ENCODE measurements at regions not wholly inside any gene's neighbourhood (a gene's known extent, or its start where the extent isn't known, plus 50 kb on each side); places are given as distances from the start of the nearest gene placed in this dataset.
"Not testable (repeated sequence)": the region's sequence is repeated elsewhere in the genome, so short reads cannot be mapped to it uniquely, and the experiment has no call there.

- Mint-ChIP-seq H3K27ac (ENCODE audit: low read depth) (no peak overlapping the region), H3K9me3 (no peaks in the 10 kb centered on the region)
Measured at GRCh38 chrX:66889418-66889817, 250.5 kb upstream of the EDA2R start.

GRCh38 chrX:66882101-66882500, 243.2 kb upstream of the EDA2R start:
- no peaks in the 10 kb centered on the region for H3K9me3 Mint-ChIP-seq
- H3K27me3 Mint-ChIP-seq, result no peaks in the 10 kb centered on the region
- no peak overlapping the region for H3K27ac Mint-ChIP-seq (ENCODE audit: low read depth)

More at GRCh38 chrX:66889418-66889817, 250.5 kb upstream of the EDA2R start:
- Mint-ChIP-seq H3K36me3 (ENCODE audit: insufficient read depth) (no peaks in the 10 kb centered on the region), H3K4me1 (no peaks in the 10 kb centered on the region), H3K4me3 (no peak overlapping the region), H3K27me3 (no peaks in the 10 kb centered on the region)
- DNase-seq (ENCODE audit: low spot score in 2 of 2) (no peak), ATAC-seq (replicated peaks; ENCODE audit: extremely low read depth, poor library complexity, severe bottlenecking) (no peak)

DNA sequence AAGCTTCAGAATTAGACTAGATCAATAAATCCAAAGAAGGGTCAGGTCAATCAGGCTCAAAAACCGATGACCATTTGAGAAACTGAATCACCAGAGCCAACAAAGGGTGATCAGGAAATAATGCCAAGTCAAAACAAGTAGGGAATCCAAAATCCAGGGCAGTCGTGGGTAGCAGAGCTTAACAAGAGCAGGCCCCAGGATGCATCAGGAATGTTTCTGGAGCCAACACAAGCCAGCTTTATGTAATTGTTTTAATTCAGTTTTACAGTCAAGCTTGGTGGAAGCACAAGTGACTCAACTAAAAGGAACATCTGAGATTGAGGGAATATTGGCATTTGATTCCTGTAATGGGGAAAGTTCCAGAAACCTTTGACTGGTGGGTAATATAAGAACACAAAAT, 237.9 kb upstream of the EDA2R start:
- ATAC-seq (replicated peaks; ENCODE audit: extremely low read depth, poor library complexity, severe bottlenecking) (no peak), DNase-seq (ENCODE audit: low spot score in 2 of 2) (no peak)
- H3K36me3 Mint-ChIP-seq (ENCODE audit: insufficient read depth), result no peaks in the 10 kb centered on the region
- no peaks in the 10 kb centered on the region for H3K4me1 Mint-ChIP-seq
- no peak overlapping the region for H3K4me3 Mint-ChIP-seq
- H3K27me3 Mint-ChIP-seq, result no peaks in the 10 kb centered on the region
- no peak overlapping the region for H3K27ac Mint-ChIP-seq (ENCODE audit: low read depth)
- no peaks in the 10 kb centered on the region for H3K9me3 Mint-ChIP-seq

More at GRCh38 chrX:66882101-66882500, 243.2 kb upstream of the EDA2R start:
- Mint-ChIP-seq H3K4me1 (no peaks in the 10 kb centered on the region), H3K36me3 (ENCODE audit: insufficient read depth) (no peaks in the 10 kb centered on the region), H3K4me3 (no peak overlapping the region)
- DNase-seq (ENCODE audit: low spot score in 2 of 2), result no peak
- ATAC-seq (replicated peaks; ENCODE audit: extremely low read depth, poor library complexity, severe bottlenecking), result no peak

DNA sequence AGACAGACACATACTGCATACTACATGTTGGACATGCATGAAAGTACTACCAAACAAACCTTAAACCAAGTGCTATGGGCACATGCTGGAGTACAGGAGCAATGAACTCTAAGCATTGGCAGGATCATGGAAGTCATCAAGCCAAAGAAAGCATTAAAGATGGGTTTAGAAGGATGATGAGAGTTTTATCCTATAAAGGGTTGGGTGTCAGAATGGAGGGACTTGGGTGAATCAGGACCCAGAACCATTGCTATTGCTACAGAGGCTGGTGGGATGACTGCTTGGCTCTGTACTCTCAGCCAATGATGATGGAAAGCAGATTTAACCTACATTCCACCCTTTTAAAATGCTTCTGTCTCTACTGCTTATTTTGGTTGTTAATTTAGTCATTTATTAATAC, 233.9 kb upstream of the EDA2R start:
- Mint-ChIP-seq H3K4me1 (no peaks in the 10 kb centered on the region), H3K27ac (ENCODE audit: low read depth) (no peak overlapping the region), H3K4me3 (no peak overlapping the region), H3K9me3 (no peaks in the 10 kb centered on the region), H3K27me3 (no peaks in the 10 kb centered on the region), H3K36me3 (ENCODE audit: insufficient read depth) (no peaks in the 10 kb centered on the region)
- ATAC-seq (replicated peaks; ENCODE audit: extremely low read depth, poor library complexity, severe bottlenecking), result no peak
- DNase-seq (ENCODE audit: low spot score in 2 of 2), result no peak

DNA sequence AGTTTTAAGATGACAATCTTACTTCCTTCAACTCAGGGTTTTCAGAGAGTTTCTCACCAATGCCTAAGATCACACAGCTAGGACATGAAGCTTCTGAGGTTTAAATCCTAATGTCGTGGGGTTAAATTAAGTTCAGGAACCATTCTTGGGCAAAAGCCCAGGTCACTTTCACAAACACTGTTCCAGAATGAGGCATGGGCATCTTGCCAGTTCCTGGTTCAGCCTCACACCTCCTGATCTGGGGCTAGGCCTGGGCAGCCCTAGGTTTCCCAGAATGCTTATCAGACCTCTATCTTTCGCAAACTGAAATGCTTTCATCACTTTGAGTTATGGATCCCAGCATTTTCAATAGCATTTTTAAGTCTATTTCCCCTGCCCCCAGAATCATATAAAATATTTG, 224.8 kb upstream of the EDA2R start:
- H3K27ac Mint-ChIP-seq (ENCODE audit: low read depth), result no peak overlapping the region
- H3K4me1 Mint-ChIP-seq, result no peaks in the 10 kb centered on the region
- no peak for DNase-seq (ENCODE audit: low spot score in 2 of 2)
- H3K9me3 Mint-ChIP-seq, result no peaks in the 10 kb centered on the region
- peaks cover 3% of the 10 kb centered on the region for H3K36me3 Mint-ChIP-seq (ENCODE audit: insufficient read depth)
- no peak for ATAC-seq (replicated peaks; ENCODE audit: extremely low read depth, poor library complexity, severe bottlenecking)
- H3K4me3 Mint-ChIP-seq, result no peak overlapping the region
- no peaks in the 10 kb centered on the region for H3K27me3 Mint-ChIP-seq

- H3K27me3 Mint-ChIP-seq, result no peaks in the 10 kb centered on the region
- peaks cover 13% of the 10 kb centered on the region for H3K9me3 Mint-ChIP-seq
- H3K27ac Mint-ChIP-seq (ENCODE audit: low read depth), result no peak overlapping the region
- no peak for DNase-seq (ENCODE audit: low spot score in 2 of 2)
- H3K4me3 Mint-ChIP-seq, result no peak overlapping the region
- H3K36me3 Mint-ChIP-seq (ENCODE audit: insufficient read depth), result no peaks in the 10 kb centered on the region
- no peak for ATAC-seq (replicated peaks; ENCODE audit: extremely low read depth, poor library complexity, severe bottlenecking)
- H3K4me1 Mint-ChIP-seq, result no peaks in the 10 kb centered on the region
Measured at GRCh38 chrX:66833426-66833825, 194.5 kb upstream of the EDA2R start.

GRCh38 chrX:66815227-66815626, 176.3 kb upstream of the EDA2R start:
- Mint-ChIP-seq H3K36me3 (ENCODE audit: insufficient read depth) (no peaks in the 10 kb centered on the region), H3K27me3 (no peaks in the 10 kb centered on the region), H3K9me3 (peaks cover 5% of the 10 kb centered on the region), H3K27ac (ENCODE audit: low read depth) (no peak overlapping the region), H3K4me3 (no peak overlapping the region), H3K4me1 (no peaks in the 10 kb centered on the region)
- DNase-seq (ENCODE audit: low spot score in 2 of 2), result no peak
- no peak for ATAC-seq (replicated peaks; ENCODE audit: extremely low read depth, poor library complexity, severe bottlenecking)

- H3K4me3 Mint-ChIP-seq; DNase-seq (ENCODE audit: low spot score in 2 of 2); H3K27ac Mint-ChIP-seq (ENCODE audit: low read depth); H3K36me3 Mint-ChIP-seq (ENCODE audit: insufficient read depth); ATAC-seq (replicated peaks; ENCODE audit: extremely low read depth, poor library complexity, severe bottlenecking); H3K27me3 Mint-ChIP-seq; H3K4me1 Mint-ChIP-seq: not testable (repeated sequence)
- peaks cover 16% of the 10 kb centered on the region for H3K9me3 Mint-ChIP-seq
Measured at GRCh38 chrX:66794514-66794913, 155.6 kb upstream of the EDA2R start.

GRCh38 chrX:66766318-66766717, 127.4 kb upstream of the EDA2R start:
- ATAC-seq (replicated peaks; ENCODE audit: extremely low read depth, poor library complexity, severe bottlenecking) (no peak), DNase-seq (ENCODE audit: low spot score in 2 of 2) (no peak)
- Mint-ChIP-seq H3K9me3 (peaks cover 6% of the 10 kb centered on the region), H3K4me1 (no peaks in the 10 kb centered on the region), H3K4me3 (no peak overlapping the region), H3K36me3 (ENCODE audit: insufficient read depth) (peaks cover 1% of the 10 kb centered on the region), H3K27ac (ENCODE audit: low read depth) (no peak overlapping the region), H3K27me3 (no peaks in the 10 kb centered on the region)

DNA sequence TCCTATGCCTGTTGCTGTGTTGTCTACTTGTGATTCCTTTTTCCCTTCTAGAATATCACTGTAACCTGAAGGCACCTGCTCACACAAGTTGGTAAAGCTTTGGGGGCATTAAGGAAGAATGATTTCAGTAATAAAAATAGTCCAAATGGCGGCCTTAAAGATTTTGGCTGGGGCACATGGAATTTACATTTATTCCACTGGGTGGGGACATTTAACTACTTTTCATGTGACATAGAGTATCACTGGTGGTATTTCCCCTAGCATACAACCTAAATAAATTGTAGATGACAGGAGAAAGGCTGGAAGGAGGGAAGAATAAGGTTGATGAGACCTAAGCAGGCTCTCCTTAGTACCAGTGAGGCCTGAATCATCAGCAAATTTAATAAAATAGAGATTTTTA, 121.8 kb upstream of the EDA2R start:
- peaks cover 1% of the 10 kb centered on the region for H3K36me3 Mint-ChIP-seq (ENCODE audit: insufficient read depth)
- H3K27me3 Mint-ChIP-seq, result no peaks in the 10 kb centered on the region
- peaks cover 6% of the 10 kb centered on the region for H3K9me3 Mint-ChIP-seq
- no peak overlapping the region for H3K27ac Mint-ChIP-seq (ENCODE audit: low read depth)
- no peak for DNase-seq (ENCODE audit: low spot score in 2 of 2)
- no peak overlapping the region for H3K4me3 Mint-ChIP-seq
- no peak for ATAC-seq (replicated peaks; ENCODE audit: extremely low read depth, poor library complexity, severe bottlenecking)
- no peaks in the 10 kb centered on the region for H3K4me1 Mint-ChIP-seq

DNA sequence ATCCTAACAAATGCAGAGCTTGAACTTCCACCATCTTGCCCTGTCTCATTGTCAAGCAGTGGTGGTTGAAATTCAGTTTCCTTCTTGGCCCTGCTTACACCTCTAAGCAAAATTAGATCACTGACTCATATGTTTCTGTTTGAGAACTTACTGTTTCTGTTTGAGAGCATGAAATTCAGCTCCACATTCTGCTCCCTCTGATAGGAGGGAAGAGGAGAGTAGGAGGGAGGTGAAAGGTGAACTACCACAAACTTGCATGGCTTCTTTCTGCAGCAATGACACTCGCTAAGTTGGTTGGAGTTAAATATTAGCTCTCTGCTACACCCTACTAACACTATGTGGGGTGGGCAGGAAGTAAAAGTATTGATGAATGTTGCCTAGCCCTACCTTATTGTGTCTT, 117.8 kb upstream of the EDA2R start:
- H3K4me1 Mint-ChIP-seq, result no peaks in the 10 kb centered on the region
- H3K27ac Mint-ChIP-seq (ENCODE audit: low read depth), result no peak overlapping the region
- H3K9me3 Mint-ChIP-seq, result no peaks in the 10 kb centered on the region
- H3K36me3 Mint-ChIP-seq (ENCODE audit: insufficient read depth), result no peaks in the 10 kb centered on the region
- H3K27me3 Mint-ChIP-seq, result no peaks in the 10 kb centered on the region
- no peak overlapping the region for H3K4me3 Mint-ChIP-seq
- no peak for ATAC-seq (replicated peaks; ENCODE audit: extremely low read depth, poor library complexity, severe bottlenecking)
- no peak for DNase-seq (ENCODE audit: low spot score in 2 of 2)

- ATAC-seq (replicated peaks; ENCODE audit: extremely low read depth, poor library complexity, severe bottlenecking) (no peak), DNase-seq (ENCODE audit: low spot score in 2 of 2) (no peak)
- Mint-ChIP-seq H3K27ac (ENCODE audit: low read depth) (no peak overlapping the region), H3K4me3 (no peak overlapping the region), H3K4me1 (no peaks in the 10 kb centered on the region), H3K36me3 (ENCODE audit: insufficient read depth) (no peaks in the 10 kb centered on the region), H3K9me3 (no peaks in the 10 kb centered on the region), H3K27me3 (no peaks in the 10 kb centered on the region)
Measured at GRCh38 chrX:66751136-66751782, 112.4 kb upstream of the EDA2R start.

- not testable (repeated sequence) for H3K9me3 Mint-ChIP-seq; ATAC-seq (replicated peaks; ENCODE audit: extremely low read depth, poor library complexity, severe bottlenecking); H3K36me3 Mint-ChIP-seq (ENCODE audit: insufficient read depth); H3K27me3 Mint-ChIP-seq; DNase-seq (ENCODE audit: low spot score in 2 of 2); H3K27ac Mint-ChIP-seq (ENCODE audit: low read depth); H3K4me3 Mint-ChIP-seq; H3K4me1 Mint-ChIP-seq
Measured at GRCh38 chrX:66744519-66744918, 105.6 kb upstream of the EDA2R start.

DNA sequence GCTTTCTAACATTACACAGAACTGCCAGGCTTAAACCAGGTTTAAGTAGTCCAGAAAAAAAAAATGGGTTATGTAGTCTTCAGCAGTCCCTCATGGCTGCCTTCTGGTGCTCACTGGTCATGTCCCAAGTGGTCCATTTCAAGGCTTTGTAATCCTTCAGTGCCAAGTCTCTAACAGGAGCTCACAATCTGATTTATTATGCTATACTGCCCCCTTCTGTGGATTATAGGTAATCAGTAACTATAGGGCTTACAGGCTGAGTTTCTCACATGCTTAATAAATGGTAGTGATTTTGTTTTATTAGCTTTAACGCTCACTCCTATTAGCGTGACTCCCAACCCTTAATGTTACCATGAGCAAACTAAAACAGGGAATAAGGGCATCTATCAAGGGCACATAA, 92.5 kb upstream of the EDA2R start:
- DNase-seq (ENCODE audit: low spot score in 2 of 2), result no peak
- Mint-ChIP-seq H3K4me1 (no peaks in the 10 kb centered on the region), H3K4me3 (no peak overlapping the region), H3K36me3 (ENCODE audit: insufficient read depth) (peaks cover 2% of the 10 kb centered on the region), H3K27ac (ENCODE audit: low read depth) (no peak overlapping the region), H3K27me3 (no peaks in the 10 kb centered on the region), H3K9me3 (no peaks in the 10 kb centered on the region)
- ATAC-seq (replicated peaks; ENCODE audit: extremely low read depth, poor library complexity, severe bottlenecking), result no peak

Measured in central memory CD8-positive, alpha-beta T cell (primary cell).